ENCODE measurements at regions not wholly inside any gene's neighbourhood (a gene's known extent, or its start where the extent isn't known, plus 50 kb on each side); places are given as distances from the start of the nearest gene placed in this dataset.

DNA sequence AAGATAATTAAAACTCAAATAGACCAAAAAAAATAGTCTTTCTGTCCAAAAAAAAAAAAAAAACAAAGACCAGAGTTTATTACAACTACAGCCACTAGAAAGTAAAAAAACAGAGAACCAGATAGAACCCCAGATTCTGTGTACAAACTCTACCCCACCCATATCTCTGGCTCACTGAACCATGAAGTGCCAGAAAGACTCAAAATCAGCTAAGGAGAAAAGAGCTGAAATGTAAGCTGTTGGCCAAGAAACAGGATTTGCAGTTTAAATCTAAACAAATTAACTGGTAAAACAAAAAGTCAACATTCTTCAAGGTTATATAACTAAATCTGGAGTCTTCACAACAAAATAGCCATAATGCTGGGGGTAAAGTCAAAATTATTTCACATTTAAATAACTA lies 278.9 kb downstream of the SEC16B start:
- Histone ChIP-seq H3K27me3 (ENCODE audit: insufficient read depth, low read length, poor library complexity, severe bottlenecking) (no peaks in the 10 kb centered on the region), H4K20me1 (ENCODE audit: insufficient read depth, low read length, poor library complexity, severe bottlenecking) (no peaks in the 10 kb centered on the region), H3F3A (ENCODE audit: low read depth) (no peaks in the 10 kb centered on the region), H3K9me3 (ENCODE audit: insufficient read depth, low read depth, low read length) (no peaks in the 10 kb centered on the region), H3K9ac (ENCODE audit: low read depth, low read length, poor library complexity, severe bottlenecking) (no peak overlapping the region), H2AFZ (ENCODE audit: low read length) (no peak overlapping the region), H3K4me3 (ENCODE audit: low read length, poor library complexity, severe bottlenecking) (no peak overlapping the region), H3K4me2 (ENCODE audit: low read depth, low read length, poor library complexity, severe bottlenecking) (no peak overlapping the region), H3K79me2 (ENCODE audit: insufficient read depth, low read length) (no peaks in the 10 kb centered on the region), H3K9me2 (replicated peaks; ENCODE audit: low read depth, low read length) (no peaks in the 10 kb centered on the region), H3K4me1 (ENCODE audit: insufficient read depth, low read length, poor library complexity, severe bottlenecking) (no peaks in the 10 kb centered on the region), H3K36me3 (ENCODE audit: insufficient read depth, low read length) (no peaks in the 10 kb centered on the region)
- no peak for TF ChIP-seq CTCF (conservative IDR thresholded peaks at IDR 0.05; ENCODE audit: low read length)
- no peak for TF ChIP-seq EZH2phosphoT487 (IDR thresholded peaks at IDR 0.05; ENCODE audit: borderline replicate concordance)

GRCh38 chr1:177687544-177687943 lies 282.3 kb downstream of the SEC16B start:
- Histone ChIP-seq H3K4me3 (ENCODE audit: low read length, poor library complexity, severe bottlenecking) (no peak overlapping the region), H3K9ac (ENCODE audit: low read depth, low read length, poor library complexity, severe bottlenecking) (no peak overlapping the region), H4K20me1 (ENCODE audit: insufficient read depth, low read length, poor library complexity, severe bottlenecking) (no peaks in the 10 kb centered on the region), H3K4me2 (ENCODE audit: low read depth, low read length, poor library complexity, severe bottlenecking) (no peak overlapping the region), H3F3A (ENCODE audit: low read depth) (no peaks in the 10 kb centered on the region), H3K27me3 (ENCODE audit: insufficient read depth, low read length, poor library complexity, severe bottlenecking) (no peaks in the 10 kb centered on the region), H3K9me3 (ENCODE audit: insufficient read depth, low read depth, low read length) (no peaks in the 10 kb centered on the region), H3K4me1 (ENCODE audit: insufficient read depth, low read length, poor library complexity, severe bottlenecking) (no peaks in the 10 kb centered on the region), H3K36me3 (ENCODE audit: insufficient read depth, low read length) (no peaks in the 10 kb centered on the region), H3K9me2 (replicated peaks; ENCODE audit: low read depth, low read length) (no peaks in the 10 kb centered on the region), H3K79me2 (ENCODE audit: insufficient read depth, low read length) (no peaks in the 10 kb centered on the region), H2AFZ (ENCODE audit: low read length) (no peak overlapping the region)
- TF ChIP-seq EZH2phosphoT487 (IDR thresholded peaks at IDR 0.05; ENCODE audit: borderline replicate concordance): no peak
- no peak for TF ChIP-seq CTCF (conservative IDR thresholded peaks at IDR 0.05; ENCODE audit: low read length)

DNA sequence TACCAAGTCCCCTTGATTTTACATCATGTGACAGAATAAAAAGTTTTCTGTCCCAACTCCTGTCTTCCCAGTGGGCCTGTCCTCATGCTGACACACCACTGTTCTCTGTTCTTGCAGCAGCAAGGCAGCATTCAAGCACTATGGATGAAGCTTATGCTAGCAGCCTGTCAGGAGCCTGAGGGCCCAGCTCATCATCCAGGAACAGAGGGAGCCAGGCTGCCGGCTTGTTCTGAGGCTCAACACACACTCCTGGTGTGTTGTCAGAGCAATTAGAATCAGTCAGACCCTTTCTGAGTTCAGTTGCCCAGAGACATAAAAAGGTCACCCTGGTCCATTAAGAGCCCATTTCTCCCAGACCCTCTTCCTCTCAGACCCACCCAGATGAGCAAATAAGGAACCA lies 282.9 kb downstream of the SEC16B start:
- Histone ChIP-seq H3K36me3 (ENCODE audit: insufficient read depth, low read length) (no peaks in the 10 kb centered on the region), H3K9me2 (replicated peaks; ENCODE audit: low read depth, low read length) (no peaks in the 10 kb centered on the region), H4K20me1 (ENCODE audit: insufficient read depth, low read length, poor library complexity, severe bottlenecking) (no peaks in the 10 kb centered on the region), H3K9me3 (ENCODE audit: insufficient read depth, low read depth, low read length) (no peaks in the 10 kb centered on the region), H3F3A (ENCODE audit: low read depth) (no peaks in the 10 kb centered on the region), H3K4me2 (ENCODE audit: low read depth, low read length, poor library complexity, severe bottlenecking) (no peak overlapping the region), H3K9ac (ENCODE audit: low read depth, low read length, poor library complexity, severe bottlenecking) (no peak overlapping the region), H3K4me3 (ENCODE audit: low read length, poor library complexity, severe bottlenecking) (no peak overlapping the region), H2AFZ (ENCODE audit: low read length) (no peak overlapping the region), H3K4me1 (ENCODE audit: insufficient read depth, low read length, poor library complexity, severe bottlenecking) (no peaks in the 10 kb centered on the region), H3K27me3 (ENCODE audit: insufficient read depth, low read length, poor library complexity, severe bottlenecking) (no peaks in the 10 kb centered on the region), H3K79me2 (ENCODE audit: insufficient read depth, low read length) (no peaks in the 10 kb centered on the region)
- TF ChIP-seq EZH2phosphoT487 (IDR thresholded peaks at IDR 0.05; ENCODE audit: borderline replicate concordance): no peak
- TF ChIP-seq CTCF (conservative IDR thresholded peaks at IDR 0.05; ENCODE audit: low read length): no peak
